H9 (cell line): ENCODE measurements at regions not wholly inside any gene's neighbourhood (a gene's known extent, or its start where the extent isn't known, plus 50 kb on each side); places are given as distances from the start of the nearest gene placed in this dataset.
"Not testable (repeated sequence)": the region's sequence is repeated elsewhere in the genome, so short reads cannot be mapped to it uniquely, and the experiment has no call there.

Experiments used
- DNase-seq: peaks from one replicate; pipeline ENCODE4 v3.0.0-alpha.2; 2017
- H2AFZ ChIP-seq: one replicate; pipeline ENCODE4 v1.6.1; 2013; ENCODE audit warnings: mild to moderate bottlenecking, low read length, control low read depth, moderate library complexity
- H2AK5ac ChIP-seq: 2 replicates; pipeline ENCODE4 v1.6.1; 2013; ENCODE audit warnings: low read length, control low read depth, mixed read lengths; ENCODE audit not compliant: insufficient read length
- H2BK120ac ChIP-seq: one replicate; pipeline ENCODE4 v1.6.1; 2013; ENCODE audit warnings: low read depth, mild to moderate bottlenecking, low read length, control low read depth, inconsistent platforms; ENCODE audit not compliant: poor library complexity, severe bottlenecking
- H2BK12ac ChIP-seq: 2 replicates; pipeline ENCODE4 v1.6.1; 2013; ENCODE audit warnings: low read length, control low read depth, mixed read lengths, low read depth; ENCODE audit not compliant: insufficient read length
- H2BK15ac ChIP-seq: 2 replicates; pipeline ENCODE4 v1.6.1; 2013; ENCODE audit warnings: low read depth, low read length, control low read depth
- H2BK20ac ChIP-seq: one replicate; pipeline ENCODE4 v1.6.1; 2013; ENCODE audit warnings: low read depth, mild to moderate bottlenecking, low read length, control low read depth, inconsistent platforms; ENCODE audit not compliant: poor library complexity, severe bottlenecking
- H2BK5ac ChIP-seq: 2 replicates; pipeline ENCODE4 v1.6.1; 2013; ENCODE audit warnings: low read length, control low read depth, mixed read lengths; ENCODE audit not compliant: insufficient read length
- H3K14ac ChIP-seq: 2 replicates; pipeline ENCODE4 v1.6.1; 2013; ENCODE audit warnings: low read length, control low read depth; ENCODE audit not compliant: insufficient read depth
- H3K18ac ChIP-seq: 2 replicates; pipeline ENCODE4 v1.6.1; 2013; ENCODE audit warnings: low read depth, mild to moderate bottlenecking, mixed read lengths, low read length, control low read depth; ENCODE audit not compliant: insufficient read length
- H3K23ac ChIP-seq: 2 replicates; pipeline ENCODE4 v1.6.1; 2013; ENCODE audit warnings: low read length, control low read depth, mixed read lengths, low read depth; ENCODE audit not compliant: insufficient read length
- H3K23me2 ChIP-seq: 2 replicates; pipeline ENCODE4 v1.6.1; 2013; ENCODE audit warnings: low read depth, mild to moderate bottlenecking, mixed read lengths, low read length, control low read depth; ENCODE audit not compliant: insufficient read length, poor library complexity, severe bottlenecking
- H3K27ac ChIP-seq: 2 replicates; pipeline ENCODE4 v1.5.1; 2013; ENCODE audit warnings: low read length, control low read depth, mixed read lengths, low read depth; ENCODE audit not compliant: insufficient read length
- H3K27me3 ChIP-seq: 2 replicates; pipeline ENCODE4 v1.6.1; 2013; ENCODE audit warnings: low read length, control low read depth, inconsistent platforms; ENCODE audit not compliant: insufficient read depth
- H3K4ac ChIP-seq: 2 replicates; pipeline ENCODE4 v1.6.1; 2013; ENCODE audit warnings: low read depth, mild to moderate bottlenecking, control low read depth, inconsistent platforms, low read length, moderate library complexity
- H3K4me1 ChIP-seq: 2 replicates; pipeline ENCODE4 v1.6.1; 2013; ENCODE audit warnings: low read length, control low read depth, inconsistent platforms; ENCODE audit not compliant: insufficient read depth
- H3K4me2 ChIP-seq: 2 replicates; pipeline ENCODE4 v1.6.1; 2013; ENCODE audit warnings: low read length, control low read depth, mixed read lengths; ENCODE audit not compliant: insufficient read length, insufficient read depth
- H3K56ac ChIP-seq: 2 replicates; pipeline ENCODE4 v1.6.1; 2013; ENCODE audit warnings: low read depth, mild to moderate bottlenecking, mixed read lengths, low read length, control low read depth; ENCODE audit not compliant: insufficient read length
- H3K79me1 ChIP-seq: 2 replicates; pipeline ENCODE4 v1.6.1; 2013; ENCODE audit warnings: low read depth, mild to moderate bottlenecking, moderate library complexity, low read length, control low read depth, inconsistent platforms; ENCODE audit not compliant: insufficient read depth, poor library complexity, severe bottlenecking
- H3K79me2 ChIP-seq: 2 replicates; pipeline ENCODE4 v1.6.1; 2013; ENCODE audit warnings: low read length, control low read depth, inconsistent platforms; ENCODE audit not compliant: insufficient read depth
- H3K9ac ChIP-seq: 2 replicates; pipeline ENCODE4 v1.6.1; 2013; ENCODE audit warnings: low read length, control low read depth, mixed read lengths; ENCODE audit not compliant: insufficient read length; ENCODE audit errors: extremely low read depth
- H3K9me3 ChIP-seq: one replicate; pipeline ENCODE4 v1.6.1; 2013; ENCODE audit warnings: low read depth, low read length, inconsistent platforms; ENCODE audit not compliant: control insufficient read depth
- H3T11ph ChIP-seq: one replicate; pipeline ENCODE4 v1.6.1; 2013; ENCODE audit warnings: mild to moderate bottlenecking, low read length, control low read depth, inconsistent platforms
- H4K20me1 ChIP-seq: one replicate; pipeline ENCODE4 v1.6.1; 2013; ENCODE audit not compliant: control insufficient read depth, insufficient read length, insufficient read depth
- H4K5ac ChIP-seq: 2 replicates; pipeline ENCODE4 v1.6.1; 2013; ENCODE audit warnings: low read depth, mild to moderate bottlenecking, mixed read lengths, low read length, control low read depth; ENCODE audit not compliant: insufficient read length
- H4K8ac ChIP-seq: replicated peaks from 2 replicates; pipeline ENCODE4 v1.6.1; 2013; ENCODE audit warnings: low read length, control low read depth, mixed read lengths, low read depth; ENCODE audit not compliant: insufficient read length
- H4K91ac ChIP-seq: 2 replicates; pipeline ENCODE4 v1.6.1; 2013; ENCODE audit warnings: low read depth, mild to moderate bottlenecking, moderate library complexity, mixed read lengths, low read length, control low read depth; ENCODE audit not compliant: insufficient read length
- H3K27ac Mint-ChIP-seq, 3 experiments: 2 replicates in 2 of 3; 3 replicates in 1 of 3; pipeline ENCODE4 v1.8.0; 2020 to 2021; ENCODE audit warnings: mixed read lengths in 3 of 3, mild to moderate bottlenecking in 1 of 3, moderate library complexity in 1 of 3
- H3K27me3 Mint-ChIP-seq: 2 replicates; pipeline ENCODE4 v1.8.0; 2021; ENCODE audit warnings: low read depth, mild to moderate bottlenecking, moderate library complexity, mixed read lengths
- H3K36me3 Mint-ChIP-seq, 3 experiments: 2 replicates in 2 of 3; 3 replicates in 1 of 3; pipeline ENCODE4 v1.8.0; 2020 to 2021; ENCODE audit warnings: low read depth in 3 of 3, mixed read lengths in 3 of 3; ENCODE audit not compliant: insufficient read depth in 1 of 3
- H3K4me1 Mint-ChIP-seq, 2 experiments: 2 replicates each; pipeline ENCODE4 v1.8.0; 2020; ENCODE audit warnings: mixed read lengths in 2 of 2
- H3K4me3 Mint-ChIP-seq, 2 experiments: 2 replicates in 1 of 2; 3 replicates in 1 of 2; pipeline ENCODE4 v1.8.0; 2020 to 2021; ENCODE audit warnings: mild to moderate bottlenecking in 2 of 2, mixed read lengths in 2 of 2, moderate library complexity in 1 of 2
- H3K9me3 Mint-ChIP-seq, 2 experiments: 2 replicates in 1 of 2; 3 replicates in 1 of 2; pipeline ENCODE4 v1.8.0; 2020; ENCODE audit warnings: mild to moderate bottlenecking in 2 of 2, mixed read lengths in 2 of 2, moderate library complexity in 1 of 2
- CTCF ChIP-seq: fragments of 200-600 bp; sonication (generic); conservative IDR thresholded peaks from 3 replicates; pipeline ENCODE4 v1.8.0; 2021; ENCODE audit warnings: antibody characterized with exemption, mild to moderate bottlenecking
- WGBS: extraction: QIAGEN DNeasy Blood & Tissue Kit; methylation state at CpG from one replicate; pipeline ENCODE4 v1.1.7; 2013; ENCODE audit warnings: missing lambda C conversion rate, low lambda C conversion rate, mixed read lengths; ENCODE audit not compliant: insufficient read length; ENCODE audit errors: extremely low coverage; 5-methylcytosine and 5-hydroxymethylcytosine counted together

DNA sequence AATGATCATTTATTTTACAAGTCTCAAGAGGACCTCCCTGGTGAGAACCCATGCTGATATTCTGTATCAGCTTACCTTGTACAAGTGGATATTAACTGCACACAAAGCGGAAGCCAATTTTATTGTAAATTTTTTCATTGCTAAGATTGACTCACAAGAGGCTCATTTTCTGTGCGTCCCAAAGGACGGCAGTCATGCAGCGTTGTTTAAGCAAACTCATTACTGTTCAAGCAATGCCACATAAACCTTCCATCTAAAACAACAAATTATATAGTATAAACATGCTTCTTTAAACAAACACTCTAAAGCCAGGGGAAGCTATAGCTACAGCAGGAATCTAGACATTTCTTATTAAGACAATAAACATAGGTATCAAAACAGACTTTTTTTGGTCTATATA, 575.3 kb downstream of the FRK start:
- no peaks in the 10 kb centered on the region for H3K9me3 Mint-ChIP-seq
- Histone ChIP-seq H2AK5ac (no peak overlapping the region), H2BK12ac (no peak overlapping the region), H4K5ac (no peak overlapping the region), H3K23ac (no peak overlapping the region), H3K27me3 (no peaks in the 10 kb centered on the region), H3T11ph (no peak overlapping the region), H3K27ac (no peak overlapping the region), H3K4me1 (no peaks in the 10 kb centered on the region), H3K9me3 (no peaks in the 10 kb centered on the region), H3K79me2 (no peaks in the 10 kb centered on the region), H3K56ac (no peak overlapping the region), H2BK5ac (no peak overlapping the region), H3K79me1 (no peaks in the 10 kb centered on the region), H2BK15ac (no peak overlapping the region), H3K14ac (no peak overlapping the region), H3K23me2 (no peaks in the 10 kb centered on the region), H2BK20ac (no peak overlapping the region), H3K9ac (no peak overlapping the region), H4K8ac (no peak overlapping the region), H2AFZ (no peak overlapping the region), H3K4me2 (no peak overlapping the region), H3K18ac (no peak overlapping the region), H4K91ac (no peak overlapping the region), H4K20me1 (no peaks in the 10 kb centered on the region), H3K4ac (no peak overlapping the region), H2BK120ac (no peak overlapping the region)
- H3K4me1 Mint-ChIP-seq, result peaks cover 0 to 2% of the 10 kb centered on the region in 2 experiments; a peak in 1 of 4 replicates
- no peak overlapping the region for H3K4me3 Mint-ChIP-seq
- no peak overlapping the region for H3K27ac Mint-ChIP-seq
- no peak for TF ChIP-seq CTCF
- no peaks in the 10 kb centered on the region; the same call in 1 of the 2 replicates for H3K27me3 Mint-ChIP-seq
- no peaks in the 10 kb centered on the region for H3K36me3 Mint-ChIP-seq
- DNase-seq, result no peak
- no CpG with 5 or more reads among the region's 4 CpGs for WGBS

DNA sequence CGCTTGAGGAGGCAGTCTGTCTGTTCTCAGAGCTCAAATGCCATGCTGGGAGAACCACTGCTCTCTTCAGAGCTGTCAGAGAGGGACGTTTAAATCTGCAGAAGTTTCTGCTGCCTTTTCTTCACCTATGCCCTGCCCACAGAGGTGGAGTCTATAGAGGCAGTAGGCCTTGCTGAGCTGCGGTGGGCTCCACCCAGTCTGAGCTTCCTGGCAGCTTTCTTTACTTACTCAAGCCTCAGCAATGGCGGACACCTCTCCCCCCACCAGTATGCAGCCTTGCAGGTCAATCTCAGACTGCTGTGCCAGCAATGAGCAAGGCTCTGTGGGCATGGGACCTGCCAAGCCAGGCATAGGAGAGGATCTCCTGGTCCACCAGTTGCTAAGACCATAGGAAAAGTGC, 580.1 kb downstream of the FRK start:
- H3K79me1 ChIP-seq, H3K4me3 Mint-ChIP-seq, H3K4me1 ChIP-seq, H3K79me2 ChIP-seq, H3K36me3 Mint-ChIP-seq, DNase-seq, H3K4me1 Mint-ChIP-seq, H3K14ac ChIP-seq, H2AFZ ChIP-seq, H3K27ac Mint-ChIP-seq, H3K4ac ChIP-seq, H4K20me1 ChIP-seq, H3K56ac ChIP-seq, H2BK5ac ChIP-seq, H3K9me3 ChIP-seq, H2BK15ac ChIP-seq, H2BK120ac ChIP-seq, H3K23me2 ChIP-seq, H2AK5ac ChIP-seq, H2BK12ac ChIP-seq, H3K9me3 Mint-ChIP-seq, H3K23ac ChIP-seq, H4K91ac ChIP-seq, H3K4me2 ChIP-seq, H3K9ac ChIP-seq, H3K27ac ChIP-seq, H3T11ph ChIP-seq, H3K27me3 ChIP-seq, H4K8ac ChIP-seq, H4K5ac ChIP-seq, H3K18ac ChIP-seq, H3K27me3 Mint-ChIP-seq, H2BK20ac ChIP-seq: not testable (repeated sequence)
- no CpG with 5 or more reads among the region's 4 CpGs for WGBS
